Ovary (tissue), 7 donors: ENCODE measurements at regions not wholly inside any gene's neighbourhood (a gene's known extent, or its start where the extent isn't known, plus 50 kb on each side); places are given as distances from the start of the nearest gene placed in this dataset.
A peak's percentile ranks its signal among the peaks of the same experiment; 100 is the strongest.

Experiments
- DNase-seq, 5 donors: peaks; one replicate each; pipeline ENCODE4 v3.0.0-alpha.2; 2019 to 2020
- H3K27ac ChIP-seq, 2 donors: fragments of 200-600 bp; one replicate each; pipeline versions ENCODE4 v1.5.1 to v1.8.0; 2019 to 2022
- H3K27me3 ChIP-seq: fragments of 200-600 bp; one replicate; pipeline ENCODE4 v1.8.0; 2022
- H3K36me3 ChIP-seq: fragments of 200-600 bp; sonication (generic); one replicate; pipeline ENCODE4 v1.5.1; 2019
- H3K4me1 ChIP-seq: one replicate; pipeline ENCODE4 v1.8.1; 2013; ENCODE audit warnings: mild to moderate bottlenecking, moderate library complexity; ENCODE audit not compliant: insufficient read depth
- H3K4me3 ChIP-seq: fragments of 200-600 bp; sonication (generic); one replicate; pipeline ENCODE4 v1.5.1; 2017
- H3K9me3 ChIP-seq, 2 donors: fragments of 200-600 bp in 1 of 2; sonication (generic) in 1 of 2; one replicate each; pipeline versions ENCODE4 v1.5.1 to v1.8.1; 2013 to 2019; ENCODE audit warnings: mild to moderate bottlenecking in 1 of 2, moderate library complexity in 1 of 2
- EP300 ChIP-seq: sonication (generic); formaldehyde crosslinking; IDR thresholded peaks from one replicate; pipeline ENCODE4 v1.6.1; 2017; ENCODE audit warnings: antibody characterized with exemption
- POLR2A ChIP-seq: fragments of 450-650 bp; IDR thresholded peaks from one replicate; pipeline ENCODE4 v1.6.1; 2017; ENCODE audit warnings: antibody characterized with exemption, mild to moderate bottlenecking, moderate library complexity
- WGBS, 3 donors: extraction: QIAGEN DNeasy Blood & Tissue Kit in 1 of 3; methylation state at CpG; one replicate each; pipeline versions ENCODE4 v1.1.5 to v1.1.7; 2013 to 2017; 5-methylcytosine and 5-hydroxymethylcytosine counted together
- intact Hi-C, 4 donors: fragments of 100-400 bp; cut with DNase I; formaldehyde crosslinking; loops; one replicate each; pipeline versions ENCODE4 v1.11.0 to v1.15.1; 2022 to 2023
- TF ChIP-seq, protein P1 (sequence below), 3 donors: fragments of 450-650 bp in 2 of 3; fragments of 200-600 bp in 1 of 3; IDR thresholded peaks; one replicate each; pipeline versions ENCODE4 v1.5.1 to v1.8.0; 2016 to 2022; ENCODE audit warnings: antibody characterized with exemption in 3 of 3, mild to moderate bottlenecking in 1 of 3
- donor health status: DM: no; HTN: no; CAD: no; lungs with moderate emphysema.
- donor health status: DM: no; HTN: no; CAD: no.
- donor health status: Bipolar disorder and iron deficiency.
- donor health status: DM: no; HTN: no; CAD: no.
- donor health status: DM: yes; HTN: yes; CAD: no.

DNA sequence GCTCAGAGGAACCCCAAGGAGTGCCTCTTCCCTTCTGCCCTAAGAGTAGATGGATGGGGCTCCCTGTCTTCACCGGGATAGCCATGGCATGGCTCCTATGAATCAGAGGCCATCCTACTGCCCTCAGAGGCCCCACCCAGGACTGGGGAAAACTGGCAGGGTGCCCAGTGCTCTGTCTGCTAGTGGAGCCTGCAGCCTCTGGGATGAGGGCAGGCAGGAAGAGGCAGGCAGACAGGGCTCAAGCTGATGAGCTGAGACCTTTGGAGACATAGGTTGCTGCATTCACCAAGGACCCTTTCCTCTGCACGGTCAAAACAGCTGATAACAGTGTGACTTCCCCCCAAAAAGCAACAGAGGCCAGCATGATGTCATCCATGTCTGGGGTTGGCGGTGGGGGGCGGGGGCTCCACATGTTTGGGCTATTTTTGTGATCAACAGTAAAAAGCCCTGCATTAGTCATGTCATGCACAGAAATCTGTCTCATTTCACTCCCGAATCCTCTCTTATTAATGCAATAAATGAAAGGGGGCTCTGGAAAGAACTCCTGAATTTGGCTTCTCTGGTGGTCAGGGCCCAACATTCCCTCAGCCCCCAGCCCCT lies 207.6 kb upstream of the MAMLD1 start:
- DNase-seq, result peak; percentile 27 to 60 (median 31)

DNA sequence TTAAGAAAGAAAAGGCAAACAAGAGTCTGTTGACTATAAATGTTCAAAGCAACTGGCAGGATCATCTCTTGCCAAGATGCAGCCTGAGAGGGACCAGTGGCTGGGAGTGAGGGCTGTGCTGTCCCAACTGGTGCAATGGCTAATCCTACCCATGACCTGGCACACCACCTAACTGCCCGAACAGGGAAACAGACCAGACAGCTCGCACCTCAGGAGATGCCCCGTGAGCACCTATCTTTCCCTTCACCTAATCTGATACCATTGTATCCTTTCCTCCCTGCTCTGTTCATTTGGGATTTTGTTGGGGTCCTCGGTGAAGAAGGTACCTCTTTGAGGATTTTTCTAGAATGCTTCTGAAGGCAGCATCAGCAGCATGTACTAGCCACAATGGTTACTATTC lies 206.5 kb upstream of the MAMLD1 start:
- Histone ChIP-seq H3K9me3 (no peaks in the 10 kb centered on the region), H3K27ac (no peak overlapping the region), H3K4me3 (no peak overlapping the region), H3K36me3 (no peaks in the 10 kb centered on the region), H3K27me3 (no peaks in the 10 kb centered on the region), H3K4me1 (no peaks in the 10 kb centered on the region)
- WGBS, 3 donors, result 77 to 87% (median 84%) methylated on average over 4 of the region's 4 CpGs
- intact Hi-C loops, result no loop called here
- no peak for TF ChIP-seq EP300
- TF ChIP-seq POLR2A, result no peak
- TF ChIP-seq, protein P1, sequence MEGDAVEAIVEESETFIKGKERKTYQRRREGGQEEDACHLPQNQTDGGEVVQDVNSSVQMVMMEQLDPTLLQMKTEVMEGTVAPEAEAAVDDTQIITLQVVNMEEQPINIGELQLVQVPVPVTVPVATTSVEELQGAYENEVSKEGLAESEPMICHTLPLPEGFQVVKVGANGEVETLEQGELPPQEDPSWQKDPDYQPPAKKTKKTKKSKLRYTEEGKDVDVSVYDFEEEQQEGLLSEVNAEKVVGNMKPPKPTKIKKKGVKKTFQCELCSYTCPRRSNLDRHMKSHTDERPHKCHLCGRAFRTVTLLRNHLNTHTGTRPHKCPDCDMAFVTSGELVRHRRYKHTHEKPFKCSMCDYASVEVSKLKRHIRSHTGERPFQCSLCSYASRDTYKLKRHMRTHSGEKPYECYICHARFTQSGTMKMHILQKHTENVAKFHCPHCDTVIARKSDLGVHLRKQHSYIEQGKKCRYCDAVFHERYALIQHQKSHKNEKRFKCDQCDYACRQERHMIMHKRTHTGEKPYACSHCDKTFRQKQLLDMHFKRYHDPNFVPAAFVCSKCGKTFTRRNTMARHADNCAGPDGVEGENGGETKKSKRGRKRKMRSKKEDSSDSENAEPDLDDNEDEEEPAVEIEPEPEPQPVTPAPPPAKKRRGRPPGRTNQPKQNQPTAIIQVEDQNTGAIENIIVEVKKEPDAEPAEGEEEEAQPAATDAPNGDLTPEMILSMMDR (IDR thresholded peaks at IDR 0.05), result no peak
- DNase-seq, result no peak

More for the DNA sequence above, 207.6 kb upstream of the MAMLD1 start:
- no peaks in the 10 kb centered on the region for H3K36me3 ChIP-seq
- no peak overlapping the region for H3K27ac ChIP-seq
- TF ChIP-seq, protein P1 (IDR thresholded peaks at IDR 0.05), result no peak
- TF ChIP-seq EP300 (no peak), POLR2A (no peak)
- 29 to 35% (median 34%) methylated on average over 5 of the region's 5 CpGs for WGBS, 3 donors
- H3K27me3 ChIP-seq, result no peaks in the 10 kb centered on the region
- no peaks in the 10 kb centered on the region for H3K4me1 ChIP-seq
- no peak overlapping the region for H3K4me3 ChIP-seq
- H3K9me3 ChIP-seq, result no peaks in the 10 kb centered on the region
- intact Hi-C loops, result no loop called here

DNA sequence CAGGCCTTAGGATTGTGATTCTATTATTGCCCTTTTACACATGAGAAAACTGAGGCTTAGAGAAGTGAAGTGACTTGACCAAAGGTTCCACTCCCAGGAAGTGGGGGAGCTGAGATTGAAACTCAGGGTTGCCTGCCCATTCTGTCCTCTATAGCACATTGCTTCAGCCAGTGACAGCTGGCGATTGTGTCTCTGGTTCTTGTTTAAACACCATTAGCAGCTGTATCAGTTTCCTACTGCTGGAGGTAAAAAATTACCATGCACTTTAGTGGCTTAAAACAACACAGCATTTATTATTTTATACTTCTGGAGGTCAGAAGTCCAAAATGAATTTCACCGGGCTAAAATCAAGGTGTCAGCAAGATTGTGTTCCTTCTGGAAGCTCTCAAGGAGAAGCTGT lies 205.8 kb upstream of the MAMLD1 start:
- no peak overlapping the region for H3K27ac ChIP-seq
- intact Hi-C loops, result no loop called here
- H3K4me3 ChIP-seq, result no peak overlapping the region
- no peaks in the 10 kb centered on the region for H3K27me3 ChIP-seq
- no peak for DNase-seq
- H3K4me1 ChIP-seq, result no peaks in the 10 kb centered on the region
- no peak for TF ChIP-seq EP300
- no peak for TF ChIP-seq POLR2A
- TF ChIP-seq, protein P1 (IDR thresholded peaks at IDR 0.05), result no peak
- 44 to 71% (median 63%) methylated on average over 2 of the region's 2 CpGs for WGBS, 3 donors
- H3K36me3 ChIP-seq, result no peaks in the 10 kb centered on the region
- H3K9me3 ChIP-seq, result no peaks in the 10 kb centered on the region

DNA sequence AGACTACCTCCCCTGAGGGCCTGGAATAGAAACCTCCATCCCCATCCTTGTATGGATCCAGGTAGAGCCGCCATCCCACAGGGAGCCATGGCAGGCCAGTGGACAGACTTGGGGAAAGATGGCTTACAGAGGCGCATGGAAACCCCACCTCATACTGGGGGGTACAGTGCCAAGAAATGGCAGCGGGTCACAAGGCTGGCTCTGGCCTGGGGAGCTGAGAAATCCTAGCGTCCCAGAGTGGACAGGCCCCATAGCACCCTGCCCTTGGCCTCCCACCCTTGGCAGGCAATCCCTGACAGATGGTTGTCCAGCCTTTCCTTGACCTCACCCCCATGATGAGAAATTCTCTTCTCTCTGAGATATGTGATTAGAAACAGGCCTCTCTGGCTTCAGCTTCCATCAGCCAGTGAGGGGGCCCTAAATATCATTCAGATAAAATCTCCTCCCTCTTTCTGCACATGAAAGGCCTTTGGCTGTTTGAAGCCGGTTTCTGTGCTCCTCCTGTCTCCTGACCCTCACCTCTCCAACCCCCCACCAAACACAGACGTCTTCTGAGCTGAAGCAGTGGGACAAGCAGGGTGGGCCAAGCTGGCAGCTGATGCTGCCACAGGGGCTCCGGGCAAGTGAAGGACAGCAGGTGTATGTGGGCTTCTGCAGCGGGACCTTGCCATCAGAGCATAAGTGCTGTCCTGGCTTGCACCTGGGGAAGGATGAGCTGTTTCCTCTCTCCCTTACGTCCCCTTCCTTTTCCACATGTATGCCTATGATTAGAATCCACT lies 204.4 kb upstream of the MAMLD1 start:
- Histone ChIP-seq H3K4me3 (no peak overlapping the region), H3K4me1 (no peaks in the 10 kb centered on the region), H3K27ac (no peak overlapping the region), H3K9me3 (no peaks in the 10 kb centered on the region), H3K36me3 (no peaks in the 10 kb centered on the region), H3K27me3 (no peaks in the 10 kb centered on the region)
- intact Hi-C loops, result no loop called here
- DNase-seq, result no peak
- 66 to 78% (median 72%) methylated on average over 9 of the region's 9 CpGs for WGBS, 3 donors
- TF ChIP-seq EP300, result no peak
- TF ChIP-seq, protein P1 (IDR thresholded peaks at IDR 0.05), result no peak
